ENCODE measurements at regions not wholly inside any gene's neighbourhood (a gene's known extent, or its start where the extent isn't known, plus 50 kb on each side); places are given as distances from the start of the nearest gene placed in this dataset.

GRCh38 chr5:74279244-74279643 lies 361.3 kb downstream of the ENC1 start:
- TF ChIP-seq, protein P1, sequence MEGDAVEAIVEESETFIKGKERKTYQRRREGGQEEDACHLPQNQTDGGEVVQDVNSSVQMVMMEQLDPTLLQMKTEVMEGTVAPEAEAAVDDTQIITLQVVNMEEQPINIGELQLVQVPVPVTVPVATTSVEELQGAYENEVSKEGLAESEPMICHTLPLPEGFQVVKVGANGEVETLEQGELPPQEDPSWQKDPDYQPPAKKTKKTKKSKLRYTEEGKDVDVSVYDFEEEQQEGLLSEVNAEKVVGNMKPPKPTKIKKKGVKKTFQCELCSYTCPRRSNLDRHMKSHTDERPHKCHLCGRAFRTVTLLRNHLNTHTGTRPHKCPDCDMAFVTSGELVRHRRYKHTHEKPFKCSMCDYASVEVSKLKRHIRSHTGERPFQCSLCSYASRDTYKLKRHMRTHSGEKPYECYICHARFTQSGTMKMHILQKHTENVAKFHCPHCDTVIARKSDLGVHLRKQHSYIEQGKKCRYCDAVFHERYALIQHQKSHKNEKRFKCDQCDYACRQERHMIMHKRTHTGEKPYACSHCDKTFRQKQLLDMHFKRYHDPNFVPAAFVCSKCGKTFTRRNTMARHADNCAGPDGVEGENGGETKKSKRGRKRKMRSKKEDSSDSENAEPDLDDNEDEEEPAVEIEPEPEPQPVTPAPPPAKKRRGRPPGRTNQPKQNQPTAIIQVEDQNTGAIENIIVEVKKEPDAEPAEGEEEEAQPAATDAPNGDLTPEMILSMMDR (IDR thresholded peaks at IDR 0.05) = no peak
- TF ChIP-seq POLR2A (IDR thresholded peaks at IDR 0.05) = no peak

Measured in testis (tissue), 2 donors.